ENCODE measurements at regions not wholly inside any gene's neighbourhood (a gene's known extent, or its start where the extent isn't known, plus 50 kb on each side); places are given as distances from the start of the nearest gene placed in this dataset.

DNA sequence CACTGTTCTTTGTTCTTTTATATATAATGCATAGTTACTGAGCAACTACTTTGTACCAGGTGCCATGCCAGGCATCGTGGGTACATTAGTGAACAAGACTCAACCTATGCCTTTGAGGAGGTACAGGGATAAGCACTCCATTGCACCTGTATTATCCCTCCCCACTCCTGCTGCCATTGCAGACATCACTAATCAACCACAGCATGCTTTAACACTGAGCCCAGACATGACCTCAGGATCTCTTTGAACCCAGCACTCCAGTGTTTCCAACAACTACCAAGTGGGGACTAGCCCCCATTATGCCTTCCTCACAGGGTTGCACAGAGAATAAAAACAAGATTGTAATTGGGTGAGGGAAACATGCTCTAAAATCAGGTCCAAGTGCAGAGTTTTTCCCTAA, 60.5 kb upstream of the COL13A1 start:
- no peak for DNase-seq

DNA sequence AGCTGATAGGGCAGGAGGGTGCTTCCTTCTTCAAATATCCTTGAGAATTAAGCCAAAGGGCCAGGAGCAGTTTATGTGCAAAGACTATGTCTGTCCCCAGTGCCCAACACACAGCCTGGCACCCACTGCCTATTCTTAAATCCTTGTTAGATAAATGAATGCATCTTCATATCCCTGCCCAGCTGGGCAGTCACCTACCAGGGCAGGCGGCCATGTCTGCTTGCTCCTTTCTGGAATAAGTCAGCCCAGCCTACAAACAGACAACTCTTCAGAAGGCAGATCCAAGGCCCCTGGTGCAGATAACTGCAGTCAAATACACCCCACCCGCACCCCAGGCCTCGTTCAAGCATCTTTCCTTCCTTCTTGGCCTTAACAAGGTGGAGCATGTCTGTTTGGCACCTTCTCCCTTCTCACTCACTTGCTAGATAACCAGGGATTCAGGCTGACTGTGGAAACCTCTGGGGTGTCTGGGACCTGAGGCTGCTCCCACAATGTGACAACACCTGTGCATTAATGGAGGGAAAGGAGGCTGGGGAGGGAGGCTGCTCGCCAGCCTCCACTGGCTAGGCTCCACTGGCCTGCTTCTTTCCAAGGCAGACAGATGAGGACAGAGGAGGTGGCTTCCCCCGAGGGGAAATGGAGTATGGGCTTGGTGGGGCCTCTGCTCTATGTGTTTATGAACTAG, 59.9 kb upstream of the COL13A1 start:
- DNase-seq = no peak

DNA sequence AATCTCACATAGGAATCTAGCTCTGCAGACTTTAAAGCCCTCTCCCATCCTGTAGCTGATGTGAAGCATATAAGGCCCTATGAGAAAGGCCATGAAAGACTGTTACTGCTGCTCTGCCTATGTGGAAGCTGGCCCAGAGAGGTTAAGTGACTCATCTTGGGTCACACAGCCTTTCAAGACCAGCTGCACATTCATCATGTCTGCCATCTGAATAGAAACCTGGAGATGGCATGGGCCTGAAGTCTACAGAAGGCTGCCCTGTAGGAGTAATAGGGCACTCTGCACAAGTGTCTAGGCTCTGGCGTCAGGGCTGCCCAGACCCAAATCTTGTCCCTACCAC, 59.4 kb upstream of the COL13A1 start:
- no peak for DNase-seq

DNA sequence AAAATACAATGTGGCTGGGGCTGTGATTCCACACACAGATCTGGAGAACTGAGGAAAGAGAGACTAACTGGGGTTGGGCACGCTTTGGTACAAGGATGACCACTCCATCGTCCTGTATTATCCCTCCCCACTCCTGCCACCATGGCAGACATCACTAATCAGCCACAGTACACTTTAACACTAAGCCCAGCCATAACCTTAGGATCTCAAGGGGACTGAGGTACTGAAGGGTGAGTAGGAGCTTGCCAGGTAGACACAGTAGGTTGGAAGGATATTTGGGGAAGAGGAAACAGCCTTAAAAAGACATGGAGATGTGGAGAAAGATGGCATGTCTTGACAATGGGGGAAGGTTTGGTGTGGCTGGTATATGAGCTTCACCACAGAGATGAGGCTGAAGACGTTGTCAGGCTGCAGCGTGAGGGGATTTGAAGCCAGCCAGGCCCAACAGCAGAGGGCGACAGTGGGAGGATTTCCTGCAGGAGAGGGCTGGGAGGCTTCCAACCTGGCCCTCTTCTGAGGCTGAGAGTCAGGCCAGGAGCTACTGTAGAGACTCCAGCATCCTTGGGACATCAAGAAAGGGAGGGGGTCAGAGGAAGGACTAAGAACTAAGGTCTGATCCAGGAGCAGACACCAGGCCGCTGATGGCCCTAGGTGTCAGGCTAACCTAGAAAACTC, 58.6 kb upstream of the COL13A1 start:
- no peak for DNase-seq

DNA sequence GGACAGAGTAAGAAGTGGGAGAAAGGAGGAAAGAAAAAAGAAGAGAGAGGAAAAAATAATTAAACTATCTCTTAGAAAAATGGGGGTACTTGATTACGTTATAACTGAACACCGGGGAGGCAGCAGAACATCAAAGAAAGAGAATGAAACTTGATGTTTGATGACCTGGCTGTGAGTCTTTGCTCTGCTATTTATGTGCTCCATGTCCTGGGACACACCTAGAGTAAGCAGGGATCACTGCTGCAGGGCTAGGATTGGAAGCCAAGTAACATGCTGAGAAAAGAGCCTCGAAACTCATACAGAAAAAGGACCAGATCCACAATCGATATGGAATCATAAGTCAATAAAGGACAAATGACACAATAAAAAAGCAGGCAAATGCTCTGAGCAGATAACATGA, 56.7 kb upstream of the COL13A1 start:
- DNase-seq = no peak

DNA sequence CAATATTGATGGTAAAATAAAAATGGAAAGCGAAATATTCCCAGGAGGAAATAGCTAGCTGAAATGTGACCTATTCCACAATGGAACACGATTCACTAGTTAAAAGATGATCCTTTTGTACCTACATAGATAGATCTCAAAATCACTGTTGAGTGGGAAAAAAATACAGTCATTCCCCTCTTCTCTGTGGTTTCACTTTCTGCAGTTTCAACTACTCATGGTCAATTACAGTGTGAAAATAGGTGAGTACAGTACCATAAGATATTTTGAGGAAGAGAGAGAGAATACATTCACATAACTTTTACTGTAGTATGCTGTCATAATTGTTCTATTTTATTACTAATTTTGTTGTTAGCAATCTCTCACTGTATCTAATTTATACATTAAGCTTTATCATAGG, 56.0 kb upstream of the COL13A1 start:
- no peak for DNase-seq

DNA sequence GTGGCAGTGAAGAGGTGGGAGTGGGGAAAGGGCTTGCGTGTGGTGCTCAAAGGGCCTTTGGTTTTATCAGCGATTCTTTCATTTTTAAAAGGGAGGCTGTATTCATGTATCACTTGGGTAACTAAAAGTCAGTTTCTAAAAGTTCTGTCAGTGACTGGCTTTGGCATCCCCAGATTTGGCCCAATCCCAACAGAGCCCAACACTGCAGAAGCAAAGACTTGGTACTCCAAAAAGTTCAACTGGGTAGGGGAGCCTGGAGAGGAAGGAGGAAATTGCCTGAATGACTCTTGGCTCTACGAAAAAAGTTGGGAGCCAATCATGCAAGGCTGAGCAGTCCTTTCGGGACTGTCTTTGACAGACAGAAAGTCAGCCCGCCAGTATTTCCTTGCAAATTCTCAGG, 54.5 kb upstream of the COL13A1 start:
- DNase-seq = no peak

DNA sequence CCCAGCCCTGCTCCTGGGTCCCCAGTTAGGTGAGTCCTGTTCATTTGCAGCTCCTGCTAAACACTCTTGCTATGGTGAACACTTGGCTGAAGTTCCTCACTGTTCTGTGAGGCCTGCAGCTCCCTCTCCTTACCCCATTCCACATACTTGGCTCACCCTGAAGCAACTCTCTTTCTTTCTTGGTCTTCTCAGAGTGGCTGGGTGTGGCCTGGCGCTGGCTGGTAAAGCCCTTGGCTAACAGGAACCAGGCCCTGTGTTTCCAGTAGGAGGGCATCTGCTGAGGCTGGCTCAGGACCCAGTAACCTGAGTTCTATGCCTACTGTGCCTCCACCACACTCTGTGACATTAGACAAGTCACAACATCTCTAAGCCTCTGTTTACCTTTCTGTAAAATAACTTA, 53.1 kb upstream of the COL13A1 start:
- no peak for DNase-seq

DNA sequence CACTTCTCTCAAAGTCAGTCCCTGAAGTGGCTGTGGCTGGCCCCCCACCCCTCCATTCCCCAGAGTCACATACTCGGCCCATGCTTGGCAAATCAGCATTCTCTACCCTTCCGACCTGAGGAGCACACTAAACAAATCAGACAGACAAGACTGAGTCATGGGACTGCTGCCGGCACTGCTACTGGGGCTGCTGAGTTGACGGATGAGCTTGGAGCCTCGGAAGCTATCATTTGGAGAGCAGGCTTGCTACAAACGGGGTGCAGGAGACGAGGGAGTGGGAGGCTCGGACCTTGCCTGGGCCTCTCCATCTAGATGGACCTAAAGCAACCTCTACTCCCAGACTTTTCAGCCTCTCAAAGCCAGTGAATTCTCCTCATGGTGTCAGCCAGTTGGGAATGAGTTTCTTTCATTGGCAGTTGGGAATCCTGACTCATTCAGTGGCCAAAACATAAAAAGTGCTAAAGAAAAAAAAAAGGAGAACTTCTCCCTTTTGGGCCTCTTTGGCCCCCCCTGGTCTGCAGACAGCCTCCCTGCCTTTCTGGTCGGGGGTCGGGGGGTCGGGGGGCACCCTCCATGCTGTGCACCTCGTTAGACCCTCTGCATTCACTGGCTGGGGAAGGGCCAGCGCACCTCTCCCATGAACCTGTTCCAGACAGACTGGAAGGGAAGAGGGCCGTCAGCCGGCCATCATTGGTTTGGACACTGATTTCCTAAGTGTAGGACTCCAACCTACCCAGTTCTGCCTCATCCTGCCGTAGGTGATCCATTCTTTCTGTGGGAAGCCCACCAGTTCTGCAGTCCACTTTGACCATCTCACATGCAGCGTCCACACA, 52.3 kb upstream of the COL13A1 start:
- no peak for DNase-seq

DNA sequence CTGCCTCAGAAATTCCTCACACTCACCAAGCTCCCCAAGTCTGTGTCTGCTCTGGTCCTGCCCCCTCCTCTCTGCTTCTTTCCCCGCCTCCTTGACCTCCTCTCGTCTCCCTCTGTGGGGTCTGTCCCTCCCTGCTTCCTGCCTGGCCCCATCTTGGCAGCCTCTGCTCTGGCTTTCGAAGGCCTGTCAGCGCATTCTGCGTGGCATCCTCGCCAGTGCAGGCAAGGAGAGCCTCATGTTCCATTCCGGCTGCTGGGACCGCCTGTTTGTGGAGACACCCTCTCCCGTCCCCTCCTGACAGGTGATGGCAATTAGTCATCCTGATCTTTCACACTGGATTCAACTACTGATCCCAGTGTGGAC, 51.7 kb upstream of the COL13A1 start:
- no peak for DNase-seq

DNA sequence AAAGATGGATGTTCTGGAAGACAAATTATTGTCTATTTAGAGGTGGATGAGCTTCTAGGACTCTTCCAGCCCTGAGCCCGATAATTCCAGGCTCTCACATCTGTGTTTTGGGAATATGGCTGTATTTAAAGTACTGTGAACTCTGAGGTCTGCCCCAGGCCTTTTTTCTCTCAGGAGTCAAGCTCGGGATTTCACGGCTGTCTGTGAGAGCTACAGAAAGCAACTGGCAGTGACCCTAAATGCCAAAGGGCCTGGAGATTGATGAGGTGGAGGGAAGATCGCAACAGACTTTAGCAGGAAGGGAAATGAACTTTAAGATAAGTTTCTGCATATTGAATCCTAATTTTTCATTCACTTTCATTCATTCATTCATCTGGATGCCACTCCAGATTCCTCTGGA, 51.0 kb upstream of the COL13A1 start:
- DNase-seq = no peak

DNA sequence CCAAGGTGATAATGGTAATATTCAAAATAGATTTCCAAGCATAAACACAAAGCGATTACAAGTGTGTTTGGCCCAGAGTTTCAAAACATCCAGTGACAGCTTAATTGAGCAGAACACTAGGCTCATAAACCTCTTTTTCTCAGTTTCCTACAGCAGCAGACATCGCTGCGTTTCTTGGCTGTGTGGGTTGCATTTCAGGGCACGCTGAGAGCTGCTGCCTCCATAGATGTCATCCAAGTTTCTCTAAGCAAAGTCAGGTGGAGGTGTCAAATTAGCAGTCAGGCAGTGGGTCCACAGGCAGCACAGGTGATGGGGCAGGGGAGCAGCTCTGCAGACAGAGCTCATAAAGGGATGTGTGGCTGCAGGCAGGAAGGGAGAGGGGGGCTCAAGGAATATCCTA, 50.5 kb upstream of the COL13A1 start:
- no peak for DNase-seq
